Glutamatergic neuron (in vitro differentiated cells): ENCODE measurements at regions not wholly inside any gene's neighbourhood (a gene's known extent, or its start where the extent isn't known, plus 50 kb on each side); places are given as distances from the start of the nearest gene placed in this dataset.

Experiments
- DNase-seq: peaks from one replicate; pipeline ENCODE4 v3.0.0; 2022
- H3K27ac Mint-ChIP-seq: one replicate; pipeline ENCODE4 v1.8.0; 2020; ENCODE audit warnings: mild to moderate bottlenecking, mixed read lengths, inconsistent platforms; ENCODE audit not compliant: unreplicated experiment
- H3K27me3 Mint-ChIP-seq: one replicate; pipeline ENCODE4 v1.8.0; 2020; ENCODE audit warnings: mild to moderate bottlenecking, moderate library complexity, mixed read lengths, inconsistent platforms; ENCODE audit not compliant: unreplicated experiment
- H3K36me3 Mint-ChIP-seq: one replicate; pipeline ENCODE4 v1.8.0; 2020; ENCODE audit warnings: mild to moderate bottlenecking, mixed read lengths, inconsistent platforms; ENCODE audit not compliant: unreplicated experiment
- H3K4me1 Mint-ChIP-seq: one replicate; pipeline ENCODE4 v1.8.0; 2020; ENCODE audit warnings: mild to moderate bottlenecking, low read depth, mixed read lengths, inconsistent platforms; ENCODE audit not compliant: unreplicated experiment
- H3K4me3 Mint-ChIP-seq: one replicate; pipeline ENCODE4 v1.8.0; 2020; ENCODE audit warnings: mild to moderate bottlenecking, mixed read lengths, inconsistent platforms; ENCODE audit not compliant: unreplicated experiment
- H3K9me3 Mint-ChIP-seq: one replicate; pipeline ENCODE4 v1.8.0; 2020; ENCODE audit warnings: mild to moderate bottlenecking, moderate library complexity, mixed read lengths, inconsistent platforms; ENCODE audit not compliant: unreplicated experiment
- CTCF ChIP-seq: fragments of 200-600 bp; sonication (generic); IDR thresholded peaks from one replicate; pipeline ENCODE4 v1.5.0; 2021; ENCODE audit not compliant: partially characterized antibody, unreplicated experiment

GRCh38 chr4:17055788-17056187, 157.3 kb upstream of the LDB2 start:
- Mint-ChIP-seq H3K36me3 (no peaks in the 10 kb centered on the region), H3K4me1 (peaks cover 8% of the 10 kb centered on the region), H3K27ac (no peak overlapping the region), H3K4me3 (no peak overlapping the region), H3K27me3 (peaks cover 4% of the 10 kb centered on the region), H3K9me3 (no peaks in the 10 kb centered on the region)
- no peak for DNase-seq
- no peak for TF ChIP-seq CTCF

- H3K4me3 Mint-ChIP-seq = no peak overlapping the region
- no peaks in the 10 kb centered on the region for H3K27me3 Mint-ChIP-seq
- H3K4me1 Mint-ChIP-seq = no peaks in the 10 kb centered on the region
- DNase-seq = no peak
- TF ChIP-seq CTCF = no peak
- no peak overlapping the region for H3K27ac Mint-ChIP-seq
- no peaks in the 10 kb centered on the region for H3K36me3 Mint-ChIP-seq
- peaks cover 1% of the 10 kb centered on the region for H3K9me3 Mint-ChIP-seq
Observed at GRCh38 chr4:17045866-17046265, 147.4 kb upstream of the LDB2 start.

GRCh38 chr4:17038510-17039176, 140.2 kb upstream of the LDB2 start:
- H3K27me3 Mint-ChIP-seq = no peaks in the 10 kb centered on the region
- no peak overlapping the region for H3K27ac Mint-ChIP-seq
- no peaks in the 10 kb centered on the region for H3K36me3 Mint-ChIP-seq
- no peak for DNase-seq
- no peak for TF ChIP-seq CTCF
- no peak overlapping the region for H3K4me3 Mint-ChIP-seq
- no peaks in the 10 kb centered on the region for H3K4me1 Mint-ChIP-seq
- H3K9me3 Mint-ChIP-seq = peaks cover 3% of the 10 kb centered on the region

GRCh38 chr4:17033768-17034181, 135.3 kb upstream of the LDB2 start:
- Mint-ChIP-seq H3K4me3 (no peak overlapping the region), H3K4me1 (no peaks in the 10 kb centered on the region), H3K9me3 (peaks cover 3% of the 10 kb centered on the region), H3K27me3 (peaks cover 2% of the 10 kb centered on the region), H3K27ac (no peak overlapping the region), H3K36me3 (no peaks in the 10 kb centered on the region)
- DNase-seq = no peak
- no peak for TF ChIP-seq CTCF

GRCh38 chr4:17033025-17033767, 134.8 kb upstream of the LDB2 start:
- Mint-ChIP-seq H3K4me1 (no peaks in the 10 kb centered on the region), H3K9me3 (peaks cover 3% of the 10 kb centered on the region), H3K27me3 (peaks cover 2% of the 10 kb centered on the region), H3K27ac (no peak overlapping the region), H3K4me3 (no peak overlapping the region), H3K36me3 (no peaks in the 10 kb centered on the region)
- no peak for DNase-seq
- no peak for TF ChIP-seq CTCF
